Breast epithelium (tissue), 3 donors: ENCODE measurements at regions not wholly inside any gene's neighbourhood (a gene's known extent, or its start where the extent isn't known, plus 50 kb on each side); places are given as distances from the start of the nearest gene placed in this dataset.

Experiments used
- CTCF ChIP-seq, 3 donors: fragments of 450-650 bp; IDR thresholded peaks; one replicate each; pipeline ENCODE4 v1.5.1; 2016 to 2017; ENCODE audit warnings: antibody characterized with exemption in 3 of 3, mild to moderate bottlenecking in 3 of 3, moderate library complexity in 3 of 3
- POLR2A ChIP-seq: fragments of 450-650 bp; IDR thresholded peaks from one replicate; pipeline ENCODE4 v1.6.1; 2016; ENCODE audit warnings: antibody characterized with exemption, mild to moderate bottlenecking, moderate library complexity
- POLR2AphosphoS5 ChIP-seq, 3 donors: sonication (generic); formaldehyde crosslinking; IDR thresholded peaks; one replicate each; pipeline ENCODE4 v1.6.1; 2017; ENCODE audit warnings: antibody characterized with exemption in 3 of 3

- no peak for TF ChIP-seq CTCF (IDR thresholded peaks at IDR 0.05)
- no peak for TF ChIP-seq POLR2A
- TF ChIP-seq POLR2AphosphoS5 (IDR thresholded peaks at IDR 0.05): no peak
Measured at GRCh38 chr9:30198463-30199309, 2185.8 kb upstream of the ACO1 start.
